WTC11 (cell line): ENCODE measurements at regions not wholly inside any gene's neighbourhood (a gene's known extent, or its start where the extent isn't known, plus 50 kb on each side); places are given as distances from the start of the nearest gene placed in this dataset.
"Not testable (repeated sequence)": the region's sequence is repeated elsewhere in the genome, so short reads cannot be mapped to it uniquely, and the experiment has no call there.

Source experiments
- CBFB ChIP-seq: sonication (generic); formaldehyde crosslinking; IDR thresholded peaks from 2 replicates; pipeline ENCODE4 v1.8.1; 2022; ENCODE audit warnings: mild to moderate bottlenecking, low read depth, missing genetic modification reagents
- CTCF ChIP-seq: fragments of 200-600 bp; IDR thresholded peaks from 2 replicates; pipeline ENCODE4 v1.8.0; 2022; ENCODE audit warnings: antibody characterized with exemption
- FOXJ3 ChIP-seq: sonication (generic); formaldehyde crosslinking; IDR thresholded peaks from 2 replicates; pipeline ENCODE4 v1.9.0; 2021; ENCODE audit warnings: missing genetic modification reagents, mild to moderate bottlenecking, borderline replicate concordance
- ZNF121 ChIP-seq: sonication (generic); formaldehyde crosslinking; IDR thresholded peaks from 2 replicates; pipeline ENCODE4 v1.8.0; 2023; ENCODE audit warnings: missing genetic modification reagents
- ZNF219 ChIP-seq: sonication (generic); formaldehyde crosslinking; IDR thresholded peaks from 2 replicates; pipeline ENCODE4 v1.8.0; 2023; ENCODE audit warnings: missing genetic modification reagents, mild to moderate bottlenecking, borderline replicate concordance

DNA sequence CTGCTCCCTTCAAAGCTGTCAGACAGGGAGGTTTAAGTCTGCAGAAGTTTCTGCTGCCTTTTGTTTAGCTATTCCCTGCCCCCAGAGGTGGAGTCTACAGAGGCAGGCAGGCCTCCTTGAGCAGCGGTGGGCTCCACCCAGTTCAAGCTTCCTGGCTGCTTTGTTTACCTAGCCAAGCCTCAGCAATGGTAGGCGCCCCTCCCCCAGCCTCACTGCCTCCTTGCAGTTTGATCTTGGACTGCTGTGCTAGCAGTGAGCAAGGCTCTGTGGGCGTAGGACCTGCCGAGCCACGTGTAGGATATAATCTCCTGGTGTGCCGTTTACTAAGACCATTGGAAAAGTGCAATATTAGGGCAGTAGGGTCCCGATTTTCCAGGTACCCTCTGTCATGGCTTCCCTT lies 707.1 kb upstream of the POM121L12 start:
- not testable (repeated sequence) for TF ChIP-seq ZNF219 (CRISPR knock-in tag); ZNF121 (CRISPR knock-in tag); FOXJ3 (CRISPR knock-in tag); CBFB (CRISPR knock-in tag); CTCF
